Stimulated activated naive CD8-positive, alpha-beta T cell treated with anti-CD3 and anti-CD28 coated beads, Interleukin-15, Interleukin-2, amounts not matched to agents 100 ng/mL and 50 ng/mL, for 24 hours (primary cell): ENCODE measurements at regions not wholly inside any gene's neighbourhood (a gene's known extent, or its start where the extent isn't known, plus 50 kb on each side); places are given as distances from the start of the nearest gene placed in this dataset.

Experiments
- H3K27ac Mint-ChIP-seq: one replicate; pipeline ENCODE4 v1.8.0; 2021; ENCODE audit warnings: mild to moderate bottlenecking, mixed read lengths
- H3K27me3 Mint-ChIP-seq: one replicate; pipeline ENCODE4 v1.8.0; 2021; ENCODE audit warnings: mixed read lengths
- H3K36me3 Mint-ChIP-seq: one replicate; pipeline ENCODE4 v1.8.0; 2021; ENCODE audit warnings: low read depth, mixed read lengths
- H3K4me1 Mint-ChIP-seq: one replicate; pipeline ENCODE4 v1.8.0; 2021; ENCODE audit warnings: low read depth, mixed read lengths
- H3K4me3 Mint-ChIP-seq: one replicate; pipeline ENCODE4 v1.8.0; 2021; ENCODE audit warnings: mild to moderate bottlenecking, mixed read lengths
- H3K9me3 Mint-ChIP-seq: one replicate; pipeline ENCODE4 v1.8.0; 2021; ENCODE audit warnings: mixed read lengths

- peak overlapping the region; percentile 36 for H3K27ac Mint-ChIP-seq
- H3K36me3 Mint-ChIP-seq: no peaks in the 10 kb centered on the region
These were observed 325.6 kb downstream of the RRAGC start for GRCh38 chr1:38533772-38534472.

GRCh38 chr1:38530957-38531356 is 328.6 kb downstream of the RRAGC start:
- H3K27me3 Mint-ChIP-seq: no peaks in the 10 kb centered on the region
- peaks cover 38% of the 10 kb centered on the region for H3K4me1 Mint-ChIP-seq
- H3K9me3 Mint-ChIP-seq: no peaks in the 10 kb centered on the region
- H3K27ac Mint-ChIP-seq: no peak overlapping the region
- H3K4me3 Mint-ChIP-seq: no peak overlapping the region
- H3K36me3 Mint-ChIP-seq: no peaks in the 10 kb centered on the region

More at GRCh38 chr1:38533772-38534472, 325.6 kb downstream of the RRAGC start:
- Mint-ChIP-seq H3K27me3 (peaks cover 6% of the 10 kb centered on the region), H3K4me1 (peaks cover 13% of the 10 kb centered on the region), H3K9me3 (no peaks in the 10 kb centered on the region), H3K4me3 (peak overlapping the region; percentile 25)

GRCh38 chr1:38529946-38530345 is 329.6 kb downstream of the RRAGC start:
- Mint-ChIP-seq H3K4me1 (peaks cover 40% of the 10 kb centered on the region), H3K4me3 (no peak overlapping the region), H3K27ac (no peak overlapping the region), H3K9me3 (no peaks in the 10 kb centered on the region), H3K27me3 (no peaks in the 10 kb centered on the region), H3K36me3 (no peaks in the 10 kb centered on the region)

GRCh38 chr1:38529391-38529790 is 330.2 kb downstream of the RRAGC start:
- no peak overlapping the region for H3K27ac Mint-ChIP-seq
- no peak overlapping the region for H3K4me3 Mint-ChIP-seq
- no peaks in the 10 kb centered on the region for H3K9me3 Mint-ChIP-seq
- H3K4me1 Mint-ChIP-seq: peaks cover 37% of the 10 kb centered on the region
- H3K27me3 Mint-ChIP-seq: peaks cover 1% of the 10 kb centered on the region
- no peaks in the 10 kb centered on the region for H3K36me3 Mint-ChIP-seq

- peaks cover 6% of the 10 kb centered on the region for H3K27me3 Mint-ChIP-seq
- peak overlapping the region; percentile 8 for H3K4me3 Mint-ChIP-seq
These were observed 330.9 kb downstream of the RRAGC start for GRCh38 chr1:38528623-38529022.

GRCh38 chr1:38527373-38527966 is 332.1 kb downstream of the RRAGC start:
- Mint-ChIP-seq H3K9me3 (no peaks in the 10 kb centered on the region), H3K27me3 (peaks cover 12% of the 10 kb centered on the region), H3K27ac (peak overlapping the region; percentile 72)

More at GRCh38 chr1:38528623-38529022, 330.9 kb downstream of the RRAGC start:
- Mint-ChIP-seq H3K36me3 (no peaks in the 10 kb centered on the region), H3K27ac (no peak overlapping the region), H3K9me3 (no peaks in the 10 kb centered on the region), H3K4me1 (peaks cover 30% of the 10 kb centered on the region)

GRCh38 chr1:38526046-38526445 is 333.5 kb downstream of the RRAGC start:
- Mint-ChIP-seq H3K36me3 (no peaks in the 10 kb centered on the region), H3K27me3 (peaks cover 14% of the 10 kb centered on the region), H3K9me3 (no peaks in the 10 kb centered on the region), H3K4me1 (peaks cover 27% of the 10 kb centered on the region), H3K4me3 (no peak overlapping the region), H3K27ac (no peak overlapping the region)

More at GRCh38 chr1:38527373-38527966, 332.1 kb downstream of the RRAGC start:
- H3K4me3 Mint-ChIP-seq: peak overlapping the region; percentile 8
- no peaks in the 10 kb centered on the region for H3K36me3 Mint-ChIP-seq
- peaks cover 27% of the 10 kb centered on the region for H3K4me1 Mint-ChIP-seq

- peaks cover 27% of the 10 kb centered on the region for H3K4me1 Mint-ChIP-seq
- H3K27ac Mint-ChIP-seq: no peak overlapping the region
- no peaks in the 10 kb centered on the region for H3K36me3 Mint-ChIP-seq
- no peaks in the 10 kb centered on the region for H3K9me3 Mint-ChIP-seq
- H3K27me3 Mint-ChIP-seq: peaks cover 16% of the 10 kb centered on the region
- H3K4me3 Mint-ChIP-seq: no peak overlapping the region
These were observed 334.1 kb downstream of the RRAGC start for GRCh38 chr1:38525343-38526043.

GRCh38 chr1:38524025-38524641 is 335.4 kb downstream of the RRAGC start:
- H3K9me3 Mint-ChIP-seq: no peaks in the 10 kb centered on the region
- peaks cover 27% of the 10 kb centered on the region for H3K4me1 Mint-ChIP-seq
- no peak overlapping the region for H3K27ac Mint-ChIP-seq
- no peak overlapping the region for H3K4me3 Mint-ChIP-seq
- H3K36me3 Mint-ChIP-seq: no peaks in the 10 kb centered on the region
- peaks cover 20% of the 10 kb centered on the region for H3K27me3 Mint-ChIP-seq

- peaks cover 22% of the 10 kb centered on the region for H3K27me3 Mint-ChIP-seq
- no peak overlapping the region for H3K4me3 Mint-ChIP-seq
- H3K36me3 Mint-ChIP-seq: no peaks in the 10 kb centered on the region
- no peaks in the 10 kb centered on the region for H3K9me3 Mint-ChIP-seq
- no peak overlapping the region for H3K27ac Mint-ChIP-seq
- H3K4me1 Mint-ChIP-seq: peaks cover 25% of the 10 kb centered on the region
These were observed 336.0 kb downstream of the RRAGC start for GRCh38 chr1:38523568-38523939.

GRCh38 chr1:38522915-38523567 is 336.5 kb downstream of the RRAGC start:
- Mint-ChIP-seq H3K36me3 (no peaks in the 10 kb centered on the region), H3K4me1 (peaks cover 20% of the 10 kb centered on the region), H3K27ac (no peak overlapping the region), H3K9me3 (no peaks in the 10 kb centered on the region), H3K4me3 (no peak overlapping the region), H3K27me3 (peaks cover 22% of the 10 kb centered on the region)

GRCh38 chr1:38516560-38516959 is 343.0 kb downstream of the RRAGC start:
- H3K36me3 Mint-ChIP-seq: no peaks in the 10 kb centered on the region
- no peak overlapping the region for H3K27ac Mint-ChIP-seq
- H3K27me3 Mint-ChIP-seq: peaks cover 16% of the 10 kb centered on the region
- no peaks in the 10 kb centered on the region for H3K4me1 Mint-ChIP-seq
- no peak overlapping the region for H3K4me3 Mint-ChIP-seq
- no peaks in the 10 kb centered on the region for H3K9me3 Mint-ChIP-seq

- Mint-ChIP-seq H3K36me3 (no peaks in the 10 kb centered on the region), H3K27me3 (peaks cover 37% of the 10 kb centered on the region), H3K4me1 (no peaks in the 10 kb centered on the region)
These were observed 346.8 kb downstream of the RRAGC start for GRCh38 chr1:38512789-38513188.

GRCh38 chr1:38512024-38512767 is 347.4 kb downstream of the RRAGC start:
- Mint-ChIP-seq H3K9me3 (no peaks in the 10 kb centered on the region), H3K27ac (no peak overlapping the region), H3K36me3 (no peaks in the 10 kb centered on the region), H3K27me3 (peaks cover 34% of the 10 kb centered on the region), H3K4me1 (no peaks in the 10 kb centered on the region), H3K4me3 (no peak overlapping the region)

More at GRCh38 chr1:38512789-38513188, 346.8 kb downstream of the RRAGC start:
- H3K4me3 Mint-ChIP-seq: no peak overlapping the region
- no peaks in the 10 kb centered on the region for H3K9me3 Mint-ChIP-seq
- H3K27ac Mint-ChIP-seq: no peak overlapping the region
